ENCODE measurements at regions not wholly inside any gene's neighbourhood (a gene's known extent, or its start where the extent isn't known, plus 50 kb on each side); places are given as distances from the start of the nearest gene placed in this dataset.
A peak's percentile ranks its signal among the peaks of the same experiment; 100 is the strongest.

- Histone ChIP-seq H3K36me3 (ENCODE audit: control insufficient read depth in 2 of 2, extremely low read depth in 1 of 2, insufficient read depth in 2 of 2, low read length in 2 of 2) (no peaks in the 10 kb centered on the region), H3K27me3 (ENCODE audit: control insufficient read depth in 2 of 2, insufficient read depth in 2 of 2, low read length in 2 of 2) (no peaks in the 10 kb centered on the region), H2AFZ (ENCODE audit: low read depth, low read length) (no peak overlapping the region), H3K27ac (ENCODE audit: insufficient read depth, low read depth, low read length) (no peak overlapping the region), H3K4me1 (ENCODE audit: control insufficient read depth, extremely low read depth, insufficient read depth, low read length) (peaks cover 14% of the 10 kb centered on the region), H3K4me3 (replicated peaks in 1 of 3; ENCODE audit: insufficient read depth in 1 of 3, low read depth in 1 of 3, low read length in 3 of 3) (no peak overlapping the region), H3K9me3 (replicated peaks; ENCODE audit: control insufficient read depth, insufficient read depth, low read length) (no peaks in the 10 kb centered on the region), H3K9ac (replicated peaks; ENCODE audit: extremely low read depth, insufficient read depth, low read length) (no peak overlapping the region), H3K79me2 (ENCODE audit: control insufficient read depth, insufficient read depth, low read length) (no peaks in the 10 kb centered on the region), H3K9me1 (replicated peaks; ENCODE audit: control insufficient read depth, extremely low read depth, insufficient read depth, low read length) (no peaks in the 10 kb centered on the region), H3K4me2 (ENCODE audit: insufficient read depth, low read length) (no peak overlapping the region), H4K20me1 (replicated peaks; ENCODE audit: control insufficient read depth, extremely low read depth, insufficient read depth, low read length) (no peaks in the 10 kb centered on the region)
- no peak for FAIRE-seq
- no peak for TF ChIP-seq EZH2 (IDR thresholded peaks at IDR 0.05; ENCODE audit: borderline replicate concordance, low read depth, low read length, severe bottlenecking)
- no peak for TF ChIP-seq CTCF (IDR thresholded peaks at IDR 0.05; ENCODE audit: extremely low read depth in 1 of 2, insufficient read depth in 1 of 2, low read depth in 1 of 2, low read length in 2 of 2)
- TF ChIP-seq POLR2AphosphoS5 (IDR thresholded peaks at IDR 0.05; ENCODE audit: insufficient read depth, low read depth, low read length): no peak
- TF ChIP-seq POLR2A (IDR thresholded peaks at IDR 0.05; ENCODE audit: low read depth, low read length): no peak
- no peak for TF ChIP-seq JUN (IDR thresholded peaks at IDR 0.05; ENCODE audit: borderline replicate concordance, insufficient read depth, insufficient read length, low read depth)
- no peak for TF ChIP-seq MYC (IDR thresholded peaks at IDR 0.05; ENCODE audit: low read depth, low read length)
- TF ChIP-seq, protein P1, sequence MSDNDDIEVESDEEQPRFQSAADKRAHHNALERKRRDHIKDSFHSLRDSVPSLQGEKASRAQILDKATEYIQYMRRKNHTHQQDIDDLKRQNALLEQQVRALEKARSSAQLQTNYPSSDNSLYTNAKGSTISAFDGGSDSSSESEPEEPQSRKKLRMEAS (IDR thresholded peaks at IDR 0.05; ENCODE audit: insufficient read depth, insufficient read length): no peak
- no TSS peak for BruUV-seq (replicated peaks)
- dilution Hi-C loops (cut with MboI; ENCODE audit: extremely low pct_ligation_motif_present, low sequenced_read_pairs) (no loop called here), intact Hi-C loops (cut with micrococcal nuclease) (no loop called here)
- ChIA-PET CTCF (interaction anchor here (1.1 kb wide), 1 partner anchor 67 kb away, joined by 3 read pairs; no protein-coding TSS in a partner anchor), POLR2A (no interaction called here)
- peak; percentile 21 for DNase-seq (ENCODE audit: low read depth, low spot score)
Observed at GRCh38 chr12:28063355-28063880, 90.9 kb upstream of the PTHLH start.
